VCaP (cell line): ENCODE measurements at regions not wholly inside any gene's neighbourhood (a gene's known extent, or its start where the extent isn't known, plus 50 kb on each side); places are given as distances from the start of the nearest gene placed in this dataset.
A peak's percentile ranks its signal among the peaks of the same experiment; 100 is the strongest.

ENCODE experiments used
- H3K27ac ChIP-seq: fragments of 450-650 bp; 2 replicates; pipeline ENCODE4 v1.5.1; 2017
- TF ChIP-seq, protein P1 (sequence below): fragments of 450-650 bp; conservative IDR thresholded peaks from 2 replicates; pipeline ENCODE4 v1.5.1; 2017; ENCODE audit warnings: mild to moderate bottlenecking, moderate library complexity

DNA sequence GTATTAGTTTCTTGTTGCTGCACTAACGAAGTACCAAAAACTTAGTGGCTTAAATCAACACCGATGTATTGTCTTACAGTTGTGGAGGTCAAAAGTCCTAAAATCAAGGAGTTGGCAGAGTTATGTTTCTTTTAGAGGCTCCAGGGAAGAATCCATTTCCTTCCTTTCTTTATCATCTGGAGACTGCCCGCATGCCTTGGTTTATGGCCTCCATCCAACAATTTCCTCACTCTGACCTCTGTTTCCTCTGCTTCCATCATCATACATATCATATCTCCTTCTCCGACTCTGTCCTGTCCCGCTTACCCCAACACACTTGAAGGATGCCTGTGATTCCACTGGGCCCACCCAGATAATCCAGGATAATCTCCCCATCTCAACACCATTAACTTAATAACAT lies 627.8 kb downstream of the KCNJ2 start:
- TF ChIP-seq, protein P1, sequence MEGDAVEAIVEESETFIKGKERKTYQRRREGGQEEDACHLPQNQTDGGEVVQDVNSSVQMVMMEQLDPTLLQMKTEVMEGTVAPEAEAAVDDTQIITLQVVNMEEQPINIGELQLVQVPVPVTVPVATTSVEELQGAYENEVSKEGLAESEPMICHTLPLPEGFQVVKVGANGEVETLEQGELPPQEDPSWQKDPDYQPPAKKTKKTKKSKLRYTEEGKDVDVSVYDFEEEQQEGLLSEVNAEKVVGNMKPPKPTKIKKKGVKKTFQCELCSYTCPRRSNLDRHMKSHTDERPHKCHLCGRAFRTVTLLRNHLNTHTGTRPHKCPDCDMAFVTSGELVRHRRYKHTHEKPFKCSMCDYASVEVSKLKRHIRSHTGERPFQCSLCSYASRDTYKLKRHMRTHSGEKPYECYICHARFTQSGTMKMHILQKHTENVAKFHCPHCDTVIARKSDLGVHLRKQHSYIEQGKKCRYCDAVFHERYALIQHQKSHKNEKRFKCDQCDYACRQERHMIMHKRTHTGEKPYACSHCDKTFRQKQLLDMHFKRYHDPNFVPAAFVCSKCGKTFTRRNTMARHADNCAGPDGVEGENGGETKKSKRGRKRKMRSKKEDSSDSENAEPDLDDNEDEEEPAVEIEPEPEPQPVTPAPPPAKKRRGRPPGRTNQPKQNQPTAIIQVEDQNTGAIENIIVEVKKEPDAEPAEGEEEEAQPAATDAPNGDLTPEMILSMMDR: no peak
- H3K27ac ChIP-seq: no peak overlapping the region

DNA sequence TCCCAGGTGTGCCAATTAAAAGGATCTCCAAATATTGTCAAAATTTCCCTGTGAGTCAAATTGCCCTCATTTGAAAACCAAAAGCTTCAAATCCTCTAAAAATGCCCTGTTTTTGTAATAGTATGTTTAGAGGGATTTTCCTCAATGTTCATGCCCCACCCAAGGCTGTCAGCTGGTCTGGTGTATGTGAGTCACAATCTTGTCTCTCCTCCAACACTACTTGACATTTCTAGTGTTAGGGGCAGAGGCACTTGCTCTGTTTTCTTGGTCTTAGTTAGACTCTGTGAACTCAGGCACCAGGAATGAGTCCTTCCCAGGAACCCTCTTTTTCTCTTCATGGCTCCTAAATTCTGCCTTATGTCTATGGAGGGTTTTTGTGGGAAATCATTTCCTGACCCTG lies 634.8 kb downstream of the KCNJ2 start:
- TF ChIP-seq, protein P1: no peak
- no peak overlapping the region for H3K27ac ChIP-seq

DNA sequence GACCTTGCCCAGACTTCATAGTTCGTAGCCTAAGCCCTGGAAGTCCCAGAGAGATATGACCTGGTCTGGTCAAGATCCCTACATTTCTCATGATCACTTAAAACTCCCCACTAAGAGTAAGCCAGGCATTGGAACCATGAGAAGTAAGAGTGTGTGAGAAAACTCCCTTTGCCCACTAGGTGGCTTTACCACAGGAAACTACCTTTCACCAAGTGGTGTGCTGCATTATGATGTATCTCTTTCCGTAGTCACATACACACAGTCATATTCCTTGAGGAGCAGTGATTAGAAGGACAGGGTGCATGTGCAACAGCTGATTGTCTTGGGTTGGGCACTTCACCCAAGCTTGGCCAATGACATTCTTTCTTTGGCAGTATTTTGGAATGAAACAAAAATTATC lies 639.3 kb downstream of the KCNJ2 start:
- no peak overlapping the region for H3K27ac ChIP-seq
- TF ChIP-seq, protein P1: peak; percentile 55

DNA sequence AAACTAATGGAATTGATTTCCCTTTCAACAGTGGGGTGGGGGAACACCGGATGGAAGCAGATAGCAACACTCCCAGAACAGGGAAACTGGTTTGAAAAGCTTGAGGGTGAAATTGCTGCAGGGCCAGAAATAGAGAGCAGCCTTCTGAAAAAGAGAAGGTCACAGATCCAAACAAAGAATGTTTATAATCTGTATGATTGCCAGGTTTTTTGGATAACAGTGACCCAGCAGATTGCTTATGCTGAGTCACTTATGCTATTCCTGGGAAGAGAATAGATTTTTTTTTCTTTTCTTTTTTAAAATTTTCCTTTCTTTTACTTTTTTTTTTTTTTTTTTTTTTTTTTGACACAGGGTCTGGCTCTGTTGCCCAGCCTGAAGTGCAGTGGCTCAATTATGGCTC lies 641.3 kb downstream of the KCNJ2 start:
- TF ChIP-seq, protein P1: no peak
- H3K27ac ChIP-seq: no peak overlapping the region

DNA sequence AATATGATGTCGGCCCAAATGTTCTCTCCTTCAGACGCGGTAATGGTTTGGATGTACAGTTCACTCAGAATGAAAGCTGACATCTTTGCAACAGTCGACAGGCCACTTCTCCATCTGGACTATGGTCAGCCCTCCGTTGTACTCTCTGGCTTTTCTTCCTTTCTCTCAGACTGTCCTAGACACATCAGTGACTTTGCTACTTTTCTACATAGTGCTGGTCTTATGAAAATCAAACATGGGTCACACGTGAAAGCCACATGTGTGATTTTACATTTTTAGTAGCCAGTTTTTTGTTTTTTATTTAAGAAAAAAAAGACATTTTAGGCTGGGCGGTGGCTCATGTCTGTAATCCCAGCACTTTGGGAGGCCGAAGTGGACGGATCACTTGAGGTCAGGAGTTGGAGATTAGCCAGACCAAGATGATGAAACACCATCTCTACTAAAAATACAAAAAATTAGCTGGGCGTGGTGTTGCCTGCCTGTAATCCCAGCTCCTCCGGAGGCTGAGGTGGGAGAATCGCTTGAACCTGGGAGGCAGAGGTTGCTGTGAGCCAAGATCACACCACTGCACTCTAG lies 644.1 kb downstream of the KCNJ2 start:
- no peak overlapping the region for H3K27ac ChIP-seq
- TF ChIP-seq, protein P1: no peak

DNA sequence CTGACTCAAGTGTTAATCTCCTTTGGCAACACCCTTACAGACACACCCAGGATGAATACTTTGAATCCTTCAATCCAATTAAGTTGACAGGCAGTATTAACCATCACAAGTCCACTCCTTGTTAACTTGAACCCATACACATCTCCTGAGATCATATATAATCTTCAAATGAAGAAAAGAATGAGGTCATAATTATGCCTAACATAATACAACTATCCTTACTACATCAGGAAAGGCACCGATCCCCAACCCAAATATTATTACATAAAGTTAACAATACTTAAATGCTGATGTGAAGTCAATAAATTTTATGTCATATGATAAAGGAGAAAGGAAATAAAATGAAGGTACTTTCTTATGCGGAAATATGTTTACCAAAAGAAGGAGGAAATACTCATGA lies 649.9 kb downstream of the KCNJ2 start:
- TF ChIP-seq, protein P1: no peak
- no peak overlapping the region for H3K27ac ChIP-seq

DNA sequence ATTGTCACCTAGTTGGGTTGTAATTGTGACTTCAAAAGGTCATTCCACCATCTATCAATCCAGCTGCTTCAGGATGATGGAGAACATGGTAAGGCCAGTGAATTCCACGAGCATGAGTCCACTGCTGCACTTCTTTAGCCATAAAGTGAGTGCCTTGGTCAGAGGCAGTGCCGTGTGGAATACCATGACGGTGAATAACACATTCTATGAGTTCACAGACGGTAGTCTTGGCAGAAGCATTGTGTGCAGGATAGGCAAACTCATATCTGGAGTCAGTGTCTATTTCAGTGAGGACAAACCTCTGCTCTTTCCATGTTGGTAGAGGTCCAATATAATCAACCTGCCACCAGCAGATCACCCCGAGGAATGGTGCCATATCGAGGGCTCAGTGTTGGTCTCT lies 650.9 kb downstream of the KCNJ2 start:
- TF ChIP-seq, protein P1: no peak

More for the DNA sequence above, 650.9 kb downstream of the KCNJ2 start:
- H3K27ac ChIP-seq: no peak overlapping the region
